Ascending aorta (tissue), 2 donors: ENCODE measurements at regions not wholly inside any gene's neighbourhood (a gene's known extent, or its start where the extent isn't known, plus 50 kb on each side); places are given as distances from the start of the nearest gene placed in this dataset.

Experiments used
- DNase-seq, 2 donors: peaks; one replicate each; pipeline ENCODE4 v3.0.0-alpha.2; 2019; ENCODE audit warnings: low spot score in 2 of 2
- H3K27ac ChIP-seq, 2 donors: fragments of 200-600 bp; sonication (generic); one replicate each; pipeline ENCODE4 v1.5.1; 2016 to 2017; ENCODE audit warnings: mild to moderate bottlenecking in 1 of 2
- H3K27me3 ChIP-seq: fragments of 200-600 bp; sonication (generic); one replicate; pipeline ENCODE4 v1.5.1; 2017
- H3K36me3 ChIP-seq, 2 donors: fragments of 200-600 bp; sonication (generic); one replicate each; pipeline ENCODE4 v1.5.1; 2016
- H3K4me1 ChIP-seq, 2 donors: fragments of 200-600 bp; sonication (generic); one replicate each; pipeline ENCODE4 v1.5.1; 2016 to 2017; ENCODE audit warnings: mild to moderate bottlenecking in 1 of 2
- H3K4me3 ChIP-seq, 2 donors: fragments of 200-600 bp; sonication (generic); one replicate each; pipeline ENCODE4 v1.5.1; 2016 to 2017; ENCODE audit warnings: mild to moderate bottlenecking in 1 of 2
- H3K9me3 ChIP-seq, 2 donors: fragments of 200-600 bp; sonication (generic); one replicate each; pipeline ENCODE4 v1.5.1; 2016
- intact Hi-C: fragments of 100-400 bp; cut with DNase I; formaldehyde crosslinking; loops from one replicate; pipeline ENCODE4 v1.15.1; 2023
- TF ChIP-seq, protein P1 (sequence below), 3 experiments: fragments of 200-600 bp in 2 of 3; fragments of 450-650 bp in 1 of 3; sonication (generic) in 2 of 3; IDR thresholded peaks; one replicate each; pipeline ENCODE4 v1.5.1; 2016 to 2019; ENCODE audit warnings: antibody characterized with exemption in 3 of 3, mild to moderate bottlenecking in 1 of 3, moderate library complexity in 1 of 3

GRCh38 chr2:144082327-144082726 is 437.6 kb downstream of the ZEB2 start:
- H3K27me3 ChIP-seq: no peaks in the 10 kb centered on the region
- no peak for DNase-seq
- no peak overlapping the region for H3K27ac ChIP-seq
- H3K36me3 ChIP-seq: no peaks in the 10 kb centered on the region
- intact Hi-C loops: no loop called here
- H3K9me3 ChIP-seq: no peaks in the 10 kb centered on the region
- no peaks in the 10 kb centered on the region for H3K4me1 ChIP-seq
- no peak overlapping the region for H3K4me3 ChIP-seq
- TF ChIP-seq, protein P1, sequence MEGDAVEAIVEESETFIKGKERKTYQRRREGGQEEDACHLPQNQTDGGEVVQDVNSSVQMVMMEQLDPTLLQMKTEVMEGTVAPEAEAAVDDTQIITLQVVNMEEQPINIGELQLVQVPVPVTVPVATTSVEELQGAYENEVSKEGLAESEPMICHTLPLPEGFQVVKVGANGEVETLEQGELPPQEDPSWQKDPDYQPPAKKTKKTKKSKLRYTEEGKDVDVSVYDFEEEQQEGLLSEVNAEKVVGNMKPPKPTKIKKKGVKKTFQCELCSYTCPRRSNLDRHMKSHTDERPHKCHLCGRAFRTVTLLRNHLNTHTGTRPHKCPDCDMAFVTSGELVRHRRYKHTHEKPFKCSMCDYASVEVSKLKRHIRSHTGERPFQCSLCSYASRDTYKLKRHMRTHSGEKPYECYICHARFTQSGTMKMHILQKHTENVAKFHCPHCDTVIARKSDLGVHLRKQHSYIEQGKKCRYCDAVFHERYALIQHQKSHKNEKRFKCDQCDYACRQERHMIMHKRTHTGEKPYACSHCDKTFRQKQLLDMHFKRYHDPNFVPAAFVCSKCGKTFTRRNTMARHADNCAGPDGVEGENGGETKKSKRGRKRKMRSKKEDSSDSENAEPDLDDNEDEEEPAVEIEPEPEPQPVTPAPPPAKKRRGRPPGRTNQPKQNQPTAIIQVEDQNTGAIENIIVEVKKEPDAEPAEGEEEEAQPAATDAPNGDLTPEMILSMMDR (IDR thresholded peaks at IDR 0.05): no peak

DNA sequence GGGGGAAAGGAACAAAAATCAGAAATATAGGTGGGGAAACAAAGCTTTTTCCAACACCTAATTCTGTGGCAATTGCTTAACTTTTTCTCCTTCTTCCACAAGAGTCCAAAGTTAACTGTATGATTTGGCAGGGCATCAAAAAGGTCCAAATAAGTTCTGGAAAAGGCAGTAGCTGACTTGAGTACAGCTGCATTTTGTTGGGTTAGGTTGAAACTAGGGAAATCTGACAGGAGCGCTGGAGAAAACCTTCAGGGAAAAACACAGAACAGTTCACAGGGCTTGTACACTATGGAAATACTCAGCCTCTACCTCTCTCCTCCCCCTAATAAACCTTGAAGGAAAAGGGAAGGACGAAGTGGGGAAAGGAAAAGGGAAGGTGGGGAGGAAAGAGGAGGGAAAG is 438.6 kb downstream of the ZEB2 start:
- Histone ChIP-seq H3K9me3 (no peaks in the 10 kb centered on the region), H3K27ac (no peak overlapping the region), H3K4me3 (no peak overlapping the region), H3K4me1 (no peaks in the 10 kb centered on the region), H3K36me3 (no peaks in the 10 kb centered on the region), H3K27me3 (no peaks in the 10 kb centered on the region)
- DNase-seq: no peak
- TF ChIP-seq, protein P1 (IDR thresholded peaks at IDR 0.05): no peak
- intact Hi-C loops: no loop called here

DNA sequence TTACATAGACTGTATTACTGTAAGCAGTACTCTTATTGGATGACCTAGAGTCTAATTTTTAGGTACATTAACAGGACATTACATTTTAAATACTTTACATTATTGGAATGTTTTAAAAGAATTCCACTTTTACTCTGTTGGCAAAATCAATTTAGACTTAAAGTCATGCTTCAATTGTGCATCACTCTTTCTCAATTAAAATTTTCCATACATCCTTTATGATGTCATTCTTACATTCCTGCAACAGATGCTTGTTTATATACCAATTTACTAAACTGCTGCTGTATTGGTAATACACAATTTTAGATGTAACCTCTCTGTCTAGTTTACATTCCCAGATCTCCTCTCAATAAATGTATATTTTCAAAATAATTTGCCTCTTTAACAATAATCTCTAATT is 440.1 kb downstream of the ZEB2 start:
- H3K36me3 ChIP-seq: no peaks in the 10 kb centered on the region

DNA sequence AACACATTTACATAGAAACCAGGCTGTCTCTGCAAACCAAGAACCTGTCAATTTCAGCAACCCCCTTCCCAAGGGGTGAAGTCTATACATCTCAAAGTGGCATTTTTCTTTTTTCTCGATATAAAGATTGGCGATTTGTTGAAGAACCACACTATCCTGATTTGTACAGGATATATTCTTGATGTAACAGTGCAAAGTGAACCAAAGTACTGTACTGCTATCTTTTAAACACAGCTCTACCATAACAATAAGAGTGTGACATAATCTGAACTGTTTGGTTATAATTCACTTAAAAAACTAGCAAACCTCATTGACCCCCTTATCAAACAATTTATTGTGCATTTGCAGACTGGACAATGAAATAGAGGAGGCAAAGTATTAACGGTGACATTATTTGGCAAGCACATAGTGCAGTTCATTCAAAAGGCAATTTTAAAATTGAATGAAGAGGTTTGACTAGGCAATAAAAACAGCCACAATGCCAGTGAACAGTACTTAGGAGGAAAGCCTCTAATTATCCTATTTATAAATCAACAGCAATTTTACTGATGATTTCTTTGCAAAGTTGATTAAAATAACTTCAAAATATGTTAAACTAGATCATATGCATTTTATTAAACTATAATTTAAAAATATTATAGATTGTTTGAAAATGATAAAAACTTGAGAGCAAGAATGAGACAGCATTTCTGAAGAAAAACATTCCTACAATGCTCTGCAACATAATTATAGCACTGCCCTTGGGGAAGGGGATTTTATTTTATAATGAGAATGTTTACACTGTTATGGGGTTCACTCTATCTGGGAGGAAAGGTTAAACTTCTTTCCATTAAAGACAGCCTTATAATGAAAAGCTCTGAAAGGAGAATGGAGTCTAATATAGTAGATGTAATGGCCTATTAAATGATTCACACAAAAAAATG is 440.9 kb downstream of the ZEB2 start:
- H3K27me3 ChIP-seq: no peaks in the 10 kb centered on the region
- no peaks in the 10 kb centered on the region for H3K36me3 ChIP-seq
- DNase-seq: no peak
- H3K4me1 ChIP-seq: no peaks in the 10 kb centered on the region
- H3K9me3 ChIP-seq: no peaks in the 10 kb centered on the region
- intact Hi-C loops: no loop called here
- TF ChIP-seq, protein P1 (IDR thresholded peaks at IDR 0.05): no peak
- no peak overlapping the region for H3K4me3 ChIP-seq
- H3K27ac ChIP-seq: no peak overlapping the region

More for the DNA sequence above, 440.1 kb downstream of the ZEB2 start:
- Histone ChIP-seq H3K27ac (no peak overlapping the region), H3K9me3 (no peaks in the 10 kb centered on the region), H3K4me1 (no peaks in the 10 kb centered on the region), H3K27me3 (no peaks in the 10 kb centered on the region), H3K4me3 (no peak overlapping the region)
- no peak for DNase-seq
- TF ChIP-seq, protein P1 (IDR thresholded peaks at IDR 0.05): no peak
- intact Hi-C loops: no loop called here

- intact Hi-C loops: no loop called here
- TF ChIP-seq, protein P1 (IDR thresholded peaks at IDR 0.05): no peak
- H3K27ac ChIP-seq: no peak overlapping the region
- H3K4me1 ChIP-seq: no peaks in the 10 kb centered on the region
- H3K9me3 ChIP-seq: no peaks in the 10 kb centered on the region
- H3K36me3 ChIP-seq: no peaks in the 10 kb centered on the region
- no peak for DNase-seq
- no peak overlapping the region for H3K4me3 ChIP-seq
- H3K27me3 ChIP-seq: no peaks in the 10 kb centered on the region
Measured at GRCh38 chr2:144078106-144078505, 441.8 kb downstream of the ZEB2 start.
